NCI-H187 treated with DMSO at 0.1 percent for 48 hours (cell line): ENCODE measurements at regions not wholly inside any gene's neighbourhood (a gene's known extent, or its start where the extent isn't known, plus 50 kb on each side); places are given as distances from the start of the nearest gene placed in this dataset.
"Not testable (repeated sequence)": the region's sequence is repeated elsewhere in the genome, so short reads cannot be mapped to it uniquely, and the experiment has no call there.

Experiments
- DNase-seq: peaks from one replicate; lab custom pipeline; 2025; lab: John Stamatoyannopoulos, UW

GRCh38 chr5:18553269-18553668, 919.0 kb downstream of the TAF11L14 start:
- DNase-seq = no peak

GRCh38 chr5:18560602-18561001, 926.3 kb downstream of the TAF11L14 start:
- DNase-seq = no peak

- DNase-seq = no peak
Observed at GRCh38 chr5:18563853-18564252, 929.6 kb downstream of the TAF11L14 start.

GRCh38 chr5:18566671-18567070, 932.4 kb downstream of the TAF11L14 start:
- no peak for DNase-seq

GRCh38 chr5:18576586-18576985, 942.3 kb downstream of the TAF11L14 start:
- DNase-seq = no peak

GRCh38 chr5:18601185-18601584, 966.9 kb downstream of the TAF11L14 start:
- no peak for DNase-seq

GRCh38 chr5:18602402-18602801, 968.1 kb downstream of the TAF11L14 start:
- no peak for DNase-seq

GRCh38 chr5:18605186-18605585, 970.9 kb downstream of the TAF11L14 start:
- no peak for DNase-seq

- DNase-seq = no peak
Observed at GRCh38 chr5:18607570-18607969, 973.3 kb downstream of the TAF11L14 start.

GRCh38 chr5:18617191-18617590, 982.9 kb downstream of the TAF11L14 start:
- not testable (repeated sequence) for DNase-seq

GRCh38 chr5:18630458-18631045, 996.3 kb downstream of the TAF11L14 start:
- DNase-seq = no peak

GRCh38 chr5:18652404-18653215, 1018.4 kb downstream of the TAF11L14 start:
- DNase-seq = no peak

- DNase-seq = no peak
Observed at GRCh38 chr5:18653216-18653752, 1019.0 kb downstream of the TAF11L14 start.

GRCh38 chr5:18660511-18660910, 1026.3 kb downstream of the TAF11L14 start:
- no peak for DNase-seq

- no peak for DNase-seq
Observed at GRCh38 chr5:18662231-18662630, 1028.0 kb downstream of the TAF11L14 start.

GRCh38 chr5:18674212-18674611, 1040.0 kb downstream of the TAF11L14 start:
- not testable (repeated sequence) for DNase-seq

- no peak for DNase-seq
Observed at GRCh38 chr5:18675041-18675440, 1040.8 kb downstream of the TAF11L14 start.

- no peak for DNase-seq
Observed at GRCh38 chr5:18686253-18686652, 1052.0 kb downstream of the TAF11L14 start.

- no peak for DNase-seq
Observed at GRCh38 chr5:18687429-18687828, 1053.2 kb downstream of the TAF11L14 start.

GRCh38 chr5:18699681-18700080, 1065.4 kb downstream of the TAF11L14 start:
- no peak for DNase-seq

GRCh38 chr5:18702821-18703220, 1068.6 kb downstream of the TAF11L14 start:
- no peak for DNase-seq

- no peak for DNase-seq
Observed at GRCh38 chr5:18712936-18713485, 1078.8 kb downstream of the TAF11L14 start.

- DNase-seq = no peak
Observed at GRCh38 chr5:18720002-18720401, 1085.7 kb downstream of the TAF11L14 start.
